Bronchial epithelial cell (primary cell): ENCODE measurements at regions not wholly inside any gene's neighbourhood (a gene's known extent, or its start where the extent isn't known, plus 50 kb on each side); places are given as distances from the start of the nearest gene placed in this dataset.

Source experiments
- DNase-seq: peaks from one replicate; pipeline ENCODE4 v3.0.0-alpha.2; 2010; ENCODE audit warnings: low read depth
- FAIRE-seq: peaks from 2 replicates; lab custom pipeline; 2011; peaks lifted over from hg19 to GRCh38; lab: Jason Lieb, UNC
- H3K27me3 ChIP-seq: 2 replicates; pipeline ENCODE4 v1.5.1; 2011; ENCODE audit warnings: low read length; ENCODE audit not compliant: control insufficient read depth, insufficient read depth
- H3K36me3 ChIP-seq: 2 replicates; pipeline ENCODE4 v1.5.1; 2011; ENCODE audit warnings: low read length; ENCODE audit not compliant: control insufficient read depth, insufficient read depth
- H3K4me3 ChIP-seq: 2 replicates; pipeline ENCODE4 v1.5.1; 2011; ENCODE audit warnings: mild to moderate bottlenecking, low read depth, low read length, control low read depth
- CTCF ChIP-seq: IDR thresholded peaks from 2 replicates; pipeline ENCODE4 v1.5.1; 2011; ENCODE audit warnings: mild to moderate bottlenecking, moderate library complexity, low read length, control low read depth, inconsistent platforms; ENCODE audit not compliant: insufficient read depth, severe bottlenecking

- DNase-seq (no peak), FAIRE-seq (no peak)
- Histone ChIP-seq H3K27me3 (no peaks in the 10 kb centered on the region), H3K4me3 (no peak overlapping the region), H3K36me3 (no peaks in the 10 kb centered on the region)
- no peak for TF ChIP-seq CTCF
Measured at GRCh38 chr6:1117530-1118286, 194.2 kb upstream of the FOXQ1 start.

DNA sequence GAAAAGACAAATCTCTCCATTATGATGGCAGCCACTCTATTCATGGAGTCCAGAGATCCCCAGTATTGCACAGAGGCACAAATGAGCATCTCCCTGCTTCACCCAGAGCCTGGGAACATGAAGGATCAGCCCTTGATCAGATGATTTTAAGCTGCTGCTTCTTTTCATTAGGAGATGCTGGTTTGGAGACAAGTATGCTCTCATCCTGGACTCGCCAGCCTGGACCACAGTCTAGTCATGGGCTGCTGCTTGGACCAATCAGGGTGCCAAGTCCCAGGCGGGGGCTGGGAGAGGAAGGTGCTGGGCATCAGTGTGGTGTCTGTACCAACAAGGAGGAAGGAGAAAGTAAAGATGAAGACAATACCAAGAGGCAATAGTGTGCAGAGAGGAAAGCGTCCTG is 195.7 kb upstream of the FOXQ1 start:
- no peak overlapping the region for H3K4me3 ChIP-seq
- no peaks in the 10 kb centered on the region for H3K27me3 ChIP-seq
- no peak for TF ChIP-seq CTCF
- H3K36me3 ChIP-seq: no peaks in the 10 kb centered on the region
- DNase-seq (no peak), FAIRE-seq (no peak)

GRCh38 chr6:1113916-1114540 is 197.9 kb upstream of the FOXQ1 start:
- DNase-seq: no peak
- Histone ChIP-seq H3K27me3 (no peaks in the 10 kb centered on the region), H3K4me3 (no peak overlapping the region), H3K36me3 (no peaks in the 10 kb centered on the region)
- FAIRE-seq: no peak
- TF ChIP-seq CTCF: no peak

DNA sequence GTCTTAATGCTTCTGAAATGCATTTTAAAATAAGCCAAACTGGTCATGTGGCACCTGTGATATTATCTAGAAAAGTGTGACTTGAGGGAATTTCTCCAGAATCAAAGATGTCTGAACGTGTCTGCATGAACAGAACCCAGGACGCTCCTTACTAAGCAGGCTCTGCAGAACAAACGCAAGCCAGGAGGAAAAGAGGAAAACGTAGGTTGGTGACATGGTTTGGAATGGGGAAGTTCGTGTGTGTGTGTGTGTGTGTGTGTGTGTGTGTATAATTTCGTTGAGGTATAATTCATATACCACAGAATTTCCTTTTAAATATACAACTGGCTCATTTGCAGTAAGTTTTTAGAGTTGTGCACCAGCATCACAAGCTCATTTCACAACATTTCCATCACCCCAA is 200.5 kb upstream of the FOXQ1 start:
- no peak for TF ChIP-seq CTCF
- H3K27me3 ChIP-seq: no peaks in the 10 kb centered on the region
- DNase-seq: no peak
- H3K4me3 ChIP-seq: no peak overlapping the region
- no peaks in the 10 kb centered on the region for H3K36me3 ChIP-seq
- FAIRE-seq: no peak

- DNase-seq: peak; percentile 70
- TF ChIP-seq CTCF: no peak
- Histone ChIP-seq H3K36me3 (no peaks in the 10 kb centered on the region), H3K4me3 (no peak overlapping the region), H3K27me3 (no peaks in the 10 kb centered on the region)
- peak; percentile 83 for FAIRE-seq
Measured at GRCh38 chr6:1110941-1111349, 201.0 kb upstream of the FOXQ1 start.
